Right atrium auricular region (tissue), 2 donors: ENCODE measurements at regions not wholly inside any gene's neighbourhood (a gene's known extent, or its start where the extent isn't known, plus 50 kb on each side); places are given as distances from the start of the nearest gene placed in this dataset.

Experiments
- DNase-seq: peaks from one replicate; pipeline ENCODE4 v3.0.0-alpha.2; 2019; ENCODE audit warnings: low spot score
- H3K27ac ChIP-seq, 2 donors: fragments of 200-600 bp; sonication (generic); 1 replicate in 1 of 2; 2 replicates in 1 of 2; pipeline ENCODE4 v1.5.1; 2016 to 2019
- H3K27me3 ChIP-seq, 2 donors: fragments of 200-600 bp; sonication (generic); one replicate each; pipeline versions ENCODE4 v1.5.1 to v1.6.0; 2017 to 2019
- H3K36me3 ChIP-seq: fragments of 200-600 bp; sonication (generic); one replicate; pipeline ENCODE4 v1.5.1; 2016
- H3K4me1 ChIP-seq, 2 donors: fragments of 200-600 bp; sonication (generic); one replicate each; pipeline versions ENCODE4 v1.5.1 to v1.6.0; 2017 to 2019
- H3K4me3 ChIP-seq, 2 donors: fragments of 200-600 bp; sonication (generic); 1 replicate in 1 of 2; 2 replicates in 1 of 2; pipeline ENCODE4 v1.5.1; 2017 to 2019; ENCODE audit warnings: mild to moderate bottlenecking in 1 of 2, moderate library complexity in 1 of 2
- H3K9me3 ChIP-seq, 2 donors: fragments of 200-600 bp; sonication (generic); one replicate each; pipeline ENCODE4 v1.5.1; 2019
- CTCF ChIP-seq, 2 donors: fragments of 200-600 bp; sonication (generic); IDR thresholded peaks; one replicate each; pipeline ENCODE4 v1.5.1; 2019; ENCODE audit warnings: antibody characterized with exemption in 2 of 2

- no peaks in the 10 kb centered on the region for H3K27me3 ChIP-seq
- no peak overlapping the region for H3K4me3 ChIP-seq
- peak; percentile 53 for DNase-seq
- H3K9me3 ChIP-seq: no peaks in the 10 kb centered on the region
- no peaks in the 10 kb centered on the region for H3K36me3 ChIP-seq
- H3K4me1 ChIP-seq: peaks cover 0 to 38% of the 10 kb centered on the region in 2 donors
- no peak overlapping the region for H3K27ac ChIP-seq
- no peak for TF ChIP-seq CTCF (IDR thresholded peaks at IDR 0.05)
Observed at GRCh38 chr1:109827986-109828385, 64.3 kb upstream of the EPS8L3 start.

DNA sequence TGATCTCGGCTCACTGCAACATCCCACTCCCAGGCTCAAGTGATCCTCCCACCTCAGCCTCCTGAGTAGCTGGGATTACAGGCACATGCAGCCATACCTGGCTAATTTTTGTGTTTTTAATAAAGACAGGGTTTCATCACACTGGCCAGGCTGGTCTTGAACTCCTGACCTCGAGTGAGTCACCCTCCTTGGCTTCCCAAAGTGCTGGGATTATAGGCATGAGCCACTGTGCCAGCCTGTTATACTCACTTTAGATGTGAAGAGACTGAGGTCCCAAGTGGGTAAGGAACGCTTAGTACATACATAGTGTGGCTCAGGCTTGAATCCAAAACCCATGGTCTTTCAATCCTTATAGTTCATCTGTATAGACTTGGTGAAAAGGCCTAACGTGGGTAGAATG, 63.7 kb upstream of the EPS8L3 start:
- no peaks in the 10 kb centered on the region for H3K9me3 ChIP-seq
- H3K4me3 ChIP-seq: no peak overlapping the region
- peaks cover 0 to 43% of the 10 kb centered on the region in 2 donors for H3K4me1 ChIP-seq
- no peak overlapping the region for H3K27ac ChIP-seq
- TF ChIP-seq CTCF (IDR thresholded peaks at IDR 0.05): no peak
- H3K36me3 ChIP-seq: no peaks in the 10 kb centered on the region
- no peaks in the 10 kb centered on the region for H3K27me3 ChIP-seq
- DNase-seq: peak; percentile 40

GRCh38 chr1:109826930-109827349, 63.2 kb upstream of the EPS8L3 start:
- H3K4me1 ChIP-seq: peaks cover 0 to 48% of the 10 kb centered on the region in 2 donors
- DNase-seq: peak; percentile 58
- H3K27me3 ChIP-seq: no peaks in the 10 kb centered on the region
- H3K36me3 ChIP-seq: no peaks in the 10 kb centered on the region
- no peaks in the 10 kb centered on the region for H3K9me3 ChIP-seq
- TF ChIP-seq CTCF (IDR thresholded peaks at IDR 0.05): no peak
- no peak overlapping the region for H3K27ac ChIP-seq
- no peak overlapping the region for H3K4me3 ChIP-seq

GRCh38 chr1:109826446-109826845, 62.7 kb upstream of the EPS8L3 start:
- H3K36me3 ChIP-seq: no peaks in the 10 kb centered on the region
- DNase-seq: peak; percentile 52
- peaks cover 0 to 53% of the 10 kb centered on the region in 2 donors for H3K4me1 ChIP-seq
- no peaks in the 10 kb centered on the region for H3K27me3 ChIP-seq
- H3K9me3 ChIP-seq: no peaks in the 10 kb centered on the region
- no peak overlapping the region for H3K4me3 ChIP-seq
- peak overlapping the region in 1 of 2 donors; percentile 13 for H3K27ac ChIP-seq
- no peak for TF ChIP-seq CTCF (IDR thresholded peaks at IDR 0.05)

DNA sequence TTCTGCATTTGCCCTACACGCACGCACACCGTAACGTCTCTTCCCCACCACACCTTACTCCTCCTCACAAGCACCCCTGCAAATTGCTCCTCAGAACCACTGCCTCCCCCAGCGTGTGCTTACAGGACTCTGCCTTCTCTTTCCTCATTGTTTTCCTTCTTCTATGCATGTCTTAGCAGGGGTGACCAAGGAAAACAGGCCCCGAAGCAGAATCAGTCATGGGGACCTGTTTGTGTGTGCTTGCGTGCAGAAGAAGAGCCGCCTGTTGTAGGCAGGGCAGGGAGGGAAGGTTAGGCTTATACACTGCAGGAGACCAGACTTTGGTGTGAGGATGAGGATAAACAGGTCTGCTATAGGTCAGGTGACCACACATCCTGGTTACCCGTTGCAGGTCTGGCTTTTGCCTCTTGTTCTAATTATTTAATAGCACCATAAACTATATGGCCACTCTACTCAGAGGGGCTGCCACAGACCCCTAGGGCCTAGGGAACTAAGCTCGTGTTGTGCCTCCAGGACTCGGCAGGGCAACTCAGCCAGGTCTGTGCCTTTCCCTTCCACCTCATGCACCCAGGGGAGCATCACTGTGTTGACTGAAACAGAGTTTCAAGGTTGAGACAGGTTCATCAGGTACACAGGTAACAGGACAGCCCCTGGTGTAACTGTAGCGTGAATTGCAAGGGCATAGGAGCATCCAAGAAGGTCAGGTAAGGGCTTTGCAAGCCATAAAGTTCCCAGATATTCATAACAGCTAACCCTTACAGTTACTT, 60.8 kb upstream of the EPS8L3 start:
- Histone ChIP-seq H3K4me3 (no peak overlapping the region), H3K36me3 (no peaks in the 10 kb centered on the region), H3K27me3 (no peaks in the 10 kb centered on the region), H3K9me3 (no peaks in the 10 kb centered on the region), H3K27ac (peak overlapping the region; percentile 51 to 58), H3K4me1 (peaks cover 0 to 60% of the 10 kb centered on the region in 2 donors)
- TF ChIP-seq CTCF (IDR thresholded peaks at IDR 0.05): no peak
- peak; percentile 32 for DNase-seq
